SU-DHL-6 (cell line): ENCODE measurements at regions not wholly inside any gene's neighbourhood (a gene's known extent, or its start where the extent isn't known, plus 50 kb on each side); places are given as distances from the start of the nearest gene placed in this dataset.

Source experiments
- H2AFZ ChIP-seq: fragments of 200-600 bp; sonication (generic); 2 replicates; pipeline ENCODE4 v1.6.1; 2014; ENCODE audit warnings: low read depth, mild to moderate bottlenecking, moderate library complexity, mixed read lengths, antibody characterized with exemption, low read length; ENCODE audit not compliant: severe bottlenecking
- H3F3A ChIP-seq: fragments of 200-600 bp; shearing (Covaris generic); 2 replicates; pipeline ENCODE4 v1.6.0; 2016; ENCODE audit warnings: antibody characterized with exemption, mild to moderate bottlenecking; ENCODE audit not compliant: insufficient read depth
- H3K27ac ChIP-seq: fragments of 200-600 bp; sonication (generic); 2 replicates; pipeline ENCODE4 v1.5.1; 2016; ENCODE audit warnings: low read depth, mild to moderate bottlenecking, low read length, moderate library complexity, mixed read lengths
- H3K27me3 ChIP-seq: fragments of 200-600 bp; sonication (generic), shearing (Covaris generic); 2 replicates; pipeline ENCODE4 v1.6.0; 2014; ENCODE audit warnings: mild to moderate bottlenecking, low read length
- H3K36me3 ChIP-seq: fragments of 200-600 bp; sonication (generic); 2 replicates; pipeline ENCODE4 v1.6.1; 2014; ENCODE audit warnings: mild to moderate bottlenecking, low read length, mixed read lengths
- H3K4me2 ChIP-seq: fragments of 300-600, 200-600 bp; shearing (Covaris generic), sonication (generic); 2 replicates; pipeline ENCODE4 v1.6.0; 2014; ENCODE audit warnings: low read length, low read depth, mild to moderate bottlenecking; ENCODE audit not compliant: poor library complexity, severe bottlenecking
- H3K4me3 ChIP-seq: fragments of 200-600 bp; sonication (generic); 2 replicates; pipeline ENCODE4 v1.5.1; 2014; ENCODE audit warnings: antibody characterized with exemption, low read length, mild to moderate bottlenecking, mixed read lengths; ENCODE audit not compliant: insufficient read depth, poor library complexity, severe bottlenecking
- H3K79me2 ChIP-seq: fragments of 200-600 bp; sonication (generic); 2 replicates; pipeline ENCODE4 v1.6.1; 2014; ENCODE audit warnings: mild to moderate bottlenecking, low read length, moderate library complexity; ENCODE audit not compliant: insufficient read depth
- H3K9ac ChIP-seq: fragments of 200-600 bp; sonication (generic); 2 replicates; pipeline ENCODE4 v1.7.0; 2014; ENCODE audit warnings: mild to moderate bottlenecking, low read length
- H3K9me2 ChIP-seq: fragments of 200-600 bp; sonication (generic); replicated peaks from 2 replicates; pipeline ENCODE4 v1.6.1; 2014; ENCODE audit warnings: low read length; ENCODE audit not compliant: insufficient read depth
- H3K9me3 ChIP-seq: fragments of 200-600 bp; sonication (generic); 2 replicates; pipeline ENCODE4 v1.6.1; 2014; ENCODE audit warnings: low read length, mixed read lengths; ENCODE audit not compliant: insufficient read depth
- H4K20me1 ChIP-seq: fragments of 200-600 bp; sonication (generic); 2 replicates; pipeline ENCODE4 v1.6.1; 2014; ENCODE audit warnings: low read depth, mild to moderate bottlenecking, antibody characterized with exemption, low read length, moderate library complexity, mixed read lengths
- EZH2phosphoT487 ChIP-seq: fragments of 200-600 bp; sonication (generic), shearing (Covaris generic); conservative IDR thresholded peaks from 2 replicates; pipeline ENCODE4 v1.6.1; 2018; ENCODE audit warnings: mild to moderate bottlenecking, antibody characterized with exemption, low read length, moderate library complexity, mixed read lengths
- TF ChIP-seq, protein P1 (sequence below): fragments of 200-600 bp; sonication (generic); IDR thresholded peaks from one replicate; pipeline ENCODE4 v1.5.1; 2017; ENCODE audit warnings: antibody characterized with exemption, mild to moderate bottlenecking, low read length, moderate library complexity; ENCODE audit not compliant: insufficient read depth, poor library complexity, severe bottlenecking

DNA sequence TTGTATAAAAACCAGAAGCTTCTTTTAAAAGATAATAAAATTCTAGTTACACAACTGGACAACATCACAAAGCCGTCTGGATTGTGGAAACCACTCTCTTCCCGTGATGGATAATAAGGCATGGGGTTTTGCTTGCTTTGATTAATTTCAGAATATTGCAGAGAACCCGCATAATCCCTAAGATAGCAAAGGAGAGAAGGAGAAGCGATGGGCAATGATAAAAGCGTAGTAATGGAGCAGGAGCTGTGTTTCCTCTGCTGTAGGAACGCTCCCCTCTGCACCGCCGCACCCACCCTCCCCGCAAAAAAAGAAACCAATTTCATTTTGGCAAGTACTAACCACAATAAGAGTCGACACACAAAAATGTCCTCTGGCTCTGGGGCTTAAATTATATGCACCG lies 340.9 kb upstream of the PSMD7 start:
- H2AFZ ChIP-seq: no peak overlapping the region

DNA sequence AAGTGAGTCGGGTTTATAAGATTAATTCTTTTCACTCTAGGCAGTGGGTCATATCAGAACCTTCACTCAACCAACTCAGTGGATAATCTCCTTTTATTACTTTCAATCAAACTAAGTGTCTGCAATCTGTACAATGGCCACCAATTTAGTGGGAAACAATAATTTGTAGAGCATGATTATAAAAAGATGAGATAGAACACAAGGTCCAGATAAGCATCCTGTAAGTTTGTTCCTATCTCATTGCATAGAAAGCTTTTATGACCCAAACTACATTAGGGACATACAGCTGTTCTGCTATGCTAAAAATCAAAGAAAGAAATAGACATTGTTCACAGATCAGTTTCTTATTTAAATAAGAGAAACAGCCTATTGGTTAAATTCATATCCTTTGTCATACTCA lies 341.4 kb upstream of the PSMD7 start:
- H3K27me3 ChIP-seq: no peaks in the 10 kb centered on the region
- no peak overlapping the region for H2AFZ ChIP-seq
- H3K9me3 ChIP-seq: no peaks in the 10 kb centered on the region
- H3K9me2 ChIP-seq: no peaks in the 10 kb centered on the region
- H3F3A ChIP-seq: no peaks in the 10 kb centered on the region
- no peaks in the 10 kb centered on the region for H4K20me1 ChIP-seq
- H3K27ac ChIP-seq: no peak overlapping the region
- H3K9ac ChIP-seq: no peak overlapping the region
- H3K36me3 ChIP-seq: no peaks in the 10 kb centered on the region
- TF ChIP-seq, protein P1, sequence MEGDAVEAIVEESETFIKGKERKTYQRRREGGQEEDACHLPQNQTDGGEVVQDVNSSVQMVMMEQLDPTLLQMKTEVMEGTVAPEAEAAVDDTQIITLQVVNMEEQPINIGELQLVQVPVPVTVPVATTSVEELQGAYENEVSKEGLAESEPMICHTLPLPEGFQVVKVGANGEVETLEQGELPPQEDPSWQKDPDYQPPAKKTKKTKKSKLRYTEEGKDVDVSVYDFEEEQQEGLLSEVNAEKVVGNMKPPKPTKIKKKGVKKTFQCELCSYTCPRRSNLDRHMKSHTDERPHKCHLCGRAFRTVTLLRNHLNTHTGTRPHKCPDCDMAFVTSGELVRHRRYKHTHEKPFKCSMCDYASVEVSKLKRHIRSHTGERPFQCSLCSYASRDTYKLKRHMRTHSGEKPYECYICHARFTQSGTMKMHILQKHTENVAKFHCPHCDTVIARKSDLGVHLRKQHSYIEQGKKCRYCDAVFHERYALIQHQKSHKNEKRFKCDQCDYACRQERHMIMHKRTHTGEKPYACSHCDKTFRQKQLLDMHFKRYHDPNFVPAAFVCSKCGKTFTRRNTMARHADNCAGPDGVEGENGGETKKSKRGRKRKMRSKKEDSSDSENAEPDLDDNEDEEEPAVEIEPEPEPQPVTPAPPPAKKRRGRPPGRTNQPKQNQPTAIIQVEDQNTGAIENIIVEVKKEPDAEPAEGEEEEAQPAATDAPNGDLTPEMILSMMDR: no peak
- TF ChIP-seq EZH2phosphoT487: no peak
- H3K79me2 ChIP-seq: no peaks in the 10 kb centered on the region
- H3K4me2 ChIP-seq: no peak overlapping the region
- no peak overlapping the region for H3K4me3 ChIP-seq

More for the DNA sequence above, 340.9 kb upstream of the PSMD7 start:
- H3K27me3 ChIP-seq: no peaks in the 10 kb centered on the region
- H3K4me2 ChIP-seq: no peak overlapping the region
- H3K9me3 ChIP-seq: no peaks in the 10 kb centered on the region
- H3K4me3 ChIP-seq: no peak overlapping the region
- no peaks in the 10 kb centered on the region for H4K20me1 ChIP-seq
- no peaks in the 10 kb centered on the region for H3K9me2 ChIP-seq
- H3K36me3 ChIP-seq: no peaks in the 10 kb centered on the region
- H3K9ac ChIP-seq: no peak overlapping the region
- H3K27ac ChIP-seq: no peak overlapping the region
- H3F3A ChIP-seq: no peaks in the 10 kb centered on the region
- TF ChIP-seq, protein P1: no peak
- no peak for TF ChIP-seq EZH2phosphoT487
- H3K79me2 ChIP-seq: no peaks in the 10 kb centered on the region

DNA sequence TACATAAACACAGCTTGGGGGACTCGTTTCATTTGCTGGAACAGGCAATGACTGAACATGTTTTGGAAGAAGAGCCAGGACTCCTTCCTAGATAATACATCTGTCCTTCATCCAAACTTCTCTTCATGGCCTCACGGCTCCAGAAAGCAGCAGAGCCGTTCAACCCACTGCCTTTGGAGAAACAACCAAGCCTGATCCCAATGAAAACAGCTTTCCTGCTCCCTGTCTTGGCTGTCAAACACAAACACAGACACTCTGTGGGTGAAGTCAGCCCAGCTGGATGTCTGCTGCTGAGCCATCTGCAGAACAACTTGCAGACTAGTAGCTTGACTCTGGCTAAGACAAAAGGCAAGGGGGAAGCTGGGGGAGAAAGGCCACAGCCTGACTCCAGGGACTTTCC lies 345.1 kb upstream of the PSMD7 start:
- Histone ChIP-seq H3K4me2 (no peak overlapping the region), H2AFZ (no peak overlapping the region), H3F3A (no peaks in the 10 kb centered on the region), H3K9me2 (no peaks in the 10 kb centered on the region), H3K27me3 (no peaks in the 10 kb centered on the region), H3K36me3 (no peaks in the 10 kb centered on the region), H3K4me3 (no peak overlapping the region), H3K27ac (no peak overlapping the region), H4K20me1 (no peaks in the 10 kb centered on the region), H3K79me2 (no peaks in the 10 kb centered on the region), H3K9me3 (no peaks in the 10 kb centered on the region), H3K9ac (no peak overlapping the region)
- TF ChIP-seq, protein P1: no peak
- no peak for TF ChIP-seq EZH2phosphoT487
